Spinal cord (tissue), 9 donors: ENCODE measurements at regions not wholly inside any gene's neighbourhood (a gene's known extent, or its start where the extent isn't known, plus 50 kb on each side); places are given as distances from the start of the nearest gene placed in this dataset.

ENCODE experiments used
- DNase-seq, 6 donors: peaks; one replicate each; pipeline versions ENCODE4 v3.0.0 to v3.0.0-alpha.2; 2013 to 2015; ENCODE audit warnings: low spot score in 6 of 6, low read depth in 4 of 6
- H3K27ac ChIP-seq: one replicate; pipeline ENCODE4 v1.5.1; 2013; ENCODE audit warnings: low read depth, low read length, control low read depth
- H3K27me3 ChIP-seq: one replicate; pipeline ENCODE4 v1.6.1; 2013; ENCODE audit warnings: low read length; ENCODE audit not compliant: control insufficient read depth, insufficient read depth
- H3K36me3 ChIP-seq: one replicate; pipeline ENCODE4 v1.6.1; 2013; ENCODE audit warnings: low read length; ENCODE audit not compliant: control insufficient read depth, insufficient read depth
- H3K4me1 ChIP-seq: one replicate; pipeline ENCODE4 v1.6.1; 2013; ENCODE audit warnings: low read length; ENCODE audit not compliant: control insufficient read depth, insufficient read depth
- H3K4me3 ChIP-seq: one replicate; pipeline ENCODE4 v1.5.1; 2013; ENCODE audit warnings: low read depth, low read length, control low read depth
- H3K9me3 ChIP-seq: one replicate; pipeline ENCODE4 v1.6.1; 2013; ENCODE audit warnings: low read length; ENCODE audit not compliant: control insufficient read depth, insufficient read depth
- WGBS: methylation state at CpG from one replicate; pipeline ENCODE4 v1.1.5; 2013; ENCODE audit warnings: missing lambda C conversion rate; ENCODE audit not compliant: insufficient coverage; 5-methylcytosine and 5-hydroxymethylcytosine counted together
- donor health status: healthy.

GRCh38 chr5:129384736-129385135, 75.4 kb upstream of the ADAMTS19 start:
- Histone ChIP-seq H3K27me3 (no peaks in the 10 kb centered on the region), H3K4me1 (no peaks in the 10 kb centered on the region), H3K4me3 (no peak overlapping the region), H3K27ac (no peak overlapping the region), H3K36me3 (no peaks in the 10 kb centered on the region), H3K9me3 (no peaks in the 10 kb centered on the region)
- DNase-seq, result peak in 1 of 6 donors; percentile 7
- WGBS, result no CpG with 5 or more reads among the region's 1 CpG

- WGBS, result no CpG with 5 or more reads among the region's 2 CpGs
- no peaks in the 10 kb centered on the region for H3K4me1 ChIP-seq
- H3K9me3 ChIP-seq, result no peaks in the 10 kb centered on the region
- no peak for DNase-seq
- no peaks in the 10 kb centered on the region for H3K36me3 ChIP-seq
- H3K4me3 ChIP-seq, result no peak overlapping the region
- no peak overlapping the region for H3K27ac ChIP-seq
- no peaks in the 10 kb centered on the region for H3K27me3 ChIP-seq
Observed at GRCh38 chr5:129387944-129388343, 72.2 kb upstream of the ADAMTS19 start.

- Histone ChIP-seq H3K4me3 (no peak overlapping the region), H3K27me3 (no peaks in the 10 kb centered on the region), H3K36me3 (no peaks in the 10 kb centered on the region), H3K9me3 (no peaks in the 10 kb centered on the region), H3K27ac (no peak overlapping the region), H3K4me1 (no peaks in the 10 kb centered on the region)
- WGBS, result no CpG with 5 or more reads among the region's 6 CpGs
- peak in 1 of 6 donors; percentile 24 for DNase-seq
Observed at GRCh38 chr5:129392681-129393080, 67.4 kb upstream of the ADAMTS19 start.

- Histone ChIP-seq H3K27ac (no peak overlapping the region), H3K4me3 (no peak overlapping the region), H3K27me3 (no peaks in the 10 kb centered on the region), H3K36me3 (no peaks in the 10 kb centered on the region), H3K9me3 (no peaks in the 10 kb centered on the region), H3K4me1 (no peaks in the 10 kb centered on the region)
- WGBS, result 95% methylated on average over 3 of the region's 5 CpGs
- no peak for DNase-seq
Observed at GRCh38 chr5:129395247-129395646, 64.9 kb upstream of the ADAMTS19 start.

GRCh38 chr5:129398026-129398678, 61.9 kb upstream of the ADAMTS19 start:
- Histone ChIP-seq H3K27ac (no peak overlapping the region), H3K4me1 (no peaks in the 10 kb centered on the region), H3K36me3 (no peaks in the 10 kb centered on the region), H3K4me3 (no peak overlapping the region), H3K27me3 (no peaks in the 10 kb centered on the region), H3K9me3 (no peaks in the 10 kb centered on the region)
- peak in 1 of 6 donors; percentile 41 for DNase-seq
- 9% methylated on average over 1 of the region's 1 CpG for WGBS

- Histone ChIP-seq H3K9me3 (no peaks in the 10 kb centered on the region), H3K27me3 (no peaks in the 10 kb centered on the region), H3K4me1 (no peaks in the 10 kb centered on the region), H3K27ac (no peak overlapping the region), H3K36me3 (no peaks in the 10 kb centered on the region), H3K4me3 (no peak overlapping the region)
- no CpG with 5 or more reads among the region's 2 CpGs for WGBS
- no peak for DNase-seq
Observed at GRCh38 chr5:129399069-129399468, 61.0 kb upstream of the ADAMTS19 start.

- Histone ChIP-seq H3K27me3 (no peaks in the 10 kb centered on the region), H3K9me3 (no peaks in the 10 kb centered on the region), H3K36me3 (no peaks in the 10 kb centered on the region), H3K4me1 (no peaks in the 10 kb centered on the region), H3K27ac (no peak overlapping the region), H3K4me3 (no peak overlapping the region)
- peak in 1 of 6 donors; percentile 17 for DNase-seq
- no CpG with 5 or more reads among the region's 5 CpGs for WGBS
Observed at GRCh38 chr5:129400395-129400983, 59.6 kb upstream of the ADAMTS19 start.

- WGBS, result no CpG with 5 or more reads among the region's 2 CpGs
- Histone ChIP-seq H3K4me1 (no peaks in the 10 kb centered on the region), H3K27me3 (no peaks in the 10 kb centered on the region), H3K4me3 (no peak overlapping the region), H3K9me3 (no peaks in the 10 kb centered on the region), H3K36me3 (no peaks in the 10 kb centered on the region), H3K27ac (no peak overlapping the region)
- DNase-seq, result no peak
Observed at GRCh38 chr5:129405222-129405621, 54.9 kb upstream of the ADAMTS19 start.

- Histone ChIP-seq H3K36me3 (no peaks in the 10 kb centered on the region), H3K9me3 (no peaks in the 10 kb centered on the region), H3K4me3 (no peak overlapping the region), H3K27me3 (no peaks in the 10 kb centered on the region), H3K27ac (no peak overlapping the region), H3K4me1 (no peaks in the 10 kb centered on the region)
- no peak for DNase-seq
Observed at GRCh38 chr5:129406440-129406839, 53.7 kb upstream of the ADAMTS19 start.
